GM23338 (cell line): ENCODE measurements at regions not wholly inside any gene's neighbourhood (a gene's known extent, or its start where the extent isn't known, plus 50 kb on each side); places are given as distances from the start of the nearest gene placed in this dataset.

Experiments used
- ATAC-seq: fragments of 200-7000 bp; cut with Tn5 transposase; 3 replicates; pipeline ENCODE4 v1.9.1; 2020
- DNase-seq: peaks from one replicate; pipeline ENCODE4 v3.0.0-alpha.2; 2015; ENCODE audit warnings: low spot score
- H2AFZ ChIP-seq: fragments of 200-600 bp; sonication (generic); 2 replicates; pipeline ENCODE4 v1.8.0; 2016; ENCODE audit warnings: antibody characterized with exemption, mild to moderate bottlenecking, moderate library complexity
- H3F3A ChIP-seq: fragments of 200-600 bp; sonication (generic); replicated peaks from 2 replicates; pipeline ENCODE4 v1.8.0; 2017; ENCODE audit warnings: antibody characterized with exemption, mixed run types, low read depth
- H3K27ac ChIP-seq: fragments of 200-600 bp; sonication (generic); 2 replicates; pipeline ENCODE4 v1.6.1; 2016; ENCODE audit warnings: low read depth
- H3K27me3 ChIP-seq: fragments of 200-600 bp; sonication (generic); 2 replicates; pipeline ENCODE4 v1.8.0; 2016; ENCODE audit warnings: mild to moderate bottlenecking, mixed run types, moderate library complexity; ENCODE audit not compliant: insufficient read depth
- H3K36me3 ChIP-seq: fragments of 200-600 bp; sonication (generic); 2 replicates; pipeline ENCODE4 v1.8.0; 2016; ENCODE audit warnings: mild to moderate bottlenecking; ENCODE audit not compliant: insufficient read depth
- H3K4me1 ChIP-seq: fragments of 200-600 bp; sonication (generic); 2 replicates; pipeline ENCODE4 v1.8.0; 2016; ENCODE audit warnings: mild to moderate bottlenecking, moderate library complexity; ENCODE audit not compliant: insufficient read depth
- H3K4me2 ChIP-seq: fragments of 200-600 bp; sonication (generic); 2 replicates; pipeline ENCODE4 v1.7.1; 2017; ENCODE audit warnings: mixed run types
- H3K4me3 ChIP-seq: fragments of 200-600 bp; sonication (generic); 2 replicates; pipeline ENCODE4 v1.6.1; 2016; ENCODE audit warnings: mixed run types
- H3K79me2 ChIP-seq: fragments of 200-600 bp; sonication (generic); replicated peaks from 2 replicates; pipeline ENCODE4 v1.8.0; 2017; ENCODE audit warnings: mild to moderate bottlenecking; ENCODE audit not compliant: insufficient read depth
- H3K9me2 ChIP-seq: fragments of 200-600 bp; sonication (generic); 2 replicates; pipeline ENCODE4 v1.8.0; 2017; ENCODE audit not compliant: insufficient read depth
- H4K20me1 ChIP-seq: fragments of 200-600 bp; sonication (generic); replicated peaks from 2 replicates; pipeline ENCODE4 v1.8.0; 2017; ENCODE audit warnings: mild to moderate bottlenecking; ENCODE audit not compliant: insufficient read depth
- H3K27ac Mint-ChIP-seq: 2 replicates; pipeline ENCODE4 v1.8.0; 2020; ENCODE audit warnings: inconsistent platforms, mild to moderate bottlenecking, moderate library complexity, mixed read lengths
- H3K27me3 Mint-ChIP-seq: 3 replicates; pipeline ENCODE4 v1.8.0; 2022; ENCODE audit warnings: low read depth, mild to moderate bottlenecking, moderate library complexity, mixed read lengths, inconsistent platforms; ENCODE audit not compliant: insufficient read depth, poor library complexity
- H3K36me3 Mint-ChIP-seq: 3 replicates; pipeline ENCODE4 v1.8.0; 2021; ENCODE audit warnings: low read depth, mild to moderate bottlenecking, inconsistent platforms, moderate library complexity, mixed read lengths
- H3K4me1 Mint-ChIP-seq: 3 replicates; pipeline ENCODE4 v1.8.0; 2020; ENCODE audit warnings: mild to moderate bottlenecking, inconsistent platforms, mixed read lengths
- H3K4me3 Mint-ChIP-seq: 3 replicates; pipeline ENCODE4 v1.8.0; 2021; ENCODE audit warnings: moderate library complexity, mild to moderate bottlenecking, inconsistent platforms, mixed read lengths
- H3K9me3 Mint-ChIP-seq: 3 replicates; pipeline ENCODE4 v1.8.0; 2020; ENCODE audit warnings: moderate library complexity, mild to moderate bottlenecking, inconsistent platforms, mixed read lengths
- CREB1 ChIP-seq: fragments of 250-450 bp; sonication (Bioruptor Pico); IDR thresholded peaks from 2 replicates; pipeline ENCODE4 v1.5.0; 2020; ENCODE audit warnings: low read depth, mild to moderate bottlenecking, moderate library complexity
- CTCF ChIP-seq, 2 experiments: fragments of 200-600 bp in 1 of 2; sonication (generic) in 1 of 2; conservative IDR thresholded peaks; 2 replicates each; pipeline versions ENCODE4 v1.5.1 to v1.6.1; 2016 to 2017; ENCODE audit warnings: antibody characterized with exemption in 2 of 2, low read depth in 2 of 2, mild to moderate bottlenecking in 2 of 2, moderate library complexity in 1 of 2
- ETS1 ChIP-seq: IDR thresholded peaks from 2 replicates; pipeline ENCODE4 v1.6.1; 2016; ENCODE audit warnings: antibody characterized with exemption
- EZH2 ChIP-seq: fragments of 200-600 bp; sonication (generic); IDR thresholded peaks from one replicate; pipeline ENCODE4 v1.8.0; 2017; ENCODE audit warnings: antibody characterized with exemption, mild to moderate bottlenecking, low read depth; ENCODE audit not compliant: unreplicated experiment
- JUNB ChIP-seq: IDR thresholded peaks from one replicate; pipeline ENCODE4 v1.6.1; 2016; ENCODE audit warnings: antibody characterized with exemption; ENCODE audit not compliant: unreplicated experiment
- NANOG ChIP-seq: IDR thresholded peaks from 2 replicates; pipeline ENCODE4 v1.6.1; 2016; ENCODE audit warnings: antibody characterized with exemption, borderline replicate concordance
- POLR2AphosphoS5 ChIP-seq: IDR thresholded peaks from 2 replicates; pipeline ENCODE4 v1.6.1; 2016; ENCODE audit warnings: antibody characterized with exemption, low read depth
- REST ChIP-seq: IDR thresholded peaks from one replicate; pipeline ENCODE4 v1.6.1; 2018; ENCODE audit warnings: antibody characterized with exemption; ENCODE audit not compliant: unreplicated experiment
- STAT1 ChIP-seq: IDR thresholded peaks from one replicate; pipeline ENCODE4 v1.6.1; 2016; ENCODE audit warnings: antibody characterized with exemption; ENCODE audit not compliant: unreplicated experiment
- ZNF114 ChIP-seq: fragments of 250-450 bp; sonication (Bioruptor Pico); IDR thresholded peaks from 2 replicates; pipeline ENCODE4 v1.5.0; 2020; ENCODE audit warnings: mild to moderate bottlenecking, moderate library complexity
- ZNF331 ChIP-seq: fragments of 250-450 bp; sonication (Bioruptor Pico); IDR thresholded peaks from 2 replicates; pipeline ENCODE4 v1.5.0; 2020; ENCODE audit warnings: low read depth, mild to moderate bottlenecking, moderate library complexity

GRCh38 chr20:56690531-56691175 lies 61.5 kb downstream of the TFAP2C start:
- Histone ChIP-seq H3F3A (no peaks in the 10 kb centered on the region), H2AFZ (peak overlapping the region; percentile 56; the same call in 1 of the 2 replicates), H4K20me1 (no peaks in the 10 kb centered on the region), H3K27ac (no peak overlapping the region), H3K27me3 (no peaks in the 10 kb centered on the region), H3K79me2 (no peaks in the 10 kb centered on the region), H3K4me1 (peaks cover 22% of the 10 kb centered on the region; the same call in 1 of the 2 replicates), H3K9me2 (no peaks in the 10 kb centered on the region), H3K4me2 (no peak overlapping the region), H3K36me3 (no peaks in the 10 kb centered on the region), H3K4me3 (no peak overlapping the region)
- DNase-seq: no peak
- H3K27ac Mint-ChIP-seq: no peak overlapping the region
- peaks cover 25% of the 10 kb centered on the region for H3K4me1 Mint-ChIP-seq
- no peaks in the 10 kb centered on the region for H3K36me3 Mint-ChIP-seq
- TF ChIP-seq ZNF114 (CRISPR knock-in tag) (no peak), POLR2AphosphoS5 (no peak), STAT1 (no peak), ZNF331 (CRISPR knock-in tag) (no peak), JUNB (peak; percentile 76), CREB1 (CRISPR knock-in tag) (no peak), ETS1 (no peak)
- peaks cover 9% of the 10 kb centered on the region for H3K27me3 Mint-ChIP-seq
- no peak overlapping the region for H3K4me3 Mint-ChIP-seq
- no peaks in the 10 kb centered on the region for H3K9me3 Mint-ChIP-seq
- no peak; the same call in 2 of the 3 replicates for ATAC-seq

- H3K27ac Mint-ChIP-seq: no peak overlapping the region
- H3K36me3 Mint-ChIP-seq: no peaks in the 10 kb centered on the region
- H3K36me3 ChIP-seq: no peaks in the 10 kb centered on the region
- H3K4me3 Mint-ChIP-seq: no peak overlapping the region
- DNase-seq: no peak
- H3K4me1 Mint-ChIP-seq: peaks cover 25% of the 10 kb centered on the region
- H3K9me2 ChIP-seq: no peaks in the 10 kb centered on the region
- no peaks in the 10 kb centered on the region for H3K9me3 Mint-ChIP-seq
- no peak overlapping the region; the same call in 1 of the 2 replicates for H2AFZ ChIP-seq
- no peaks in the 10 kb centered on the region for H3K27me3 ChIP-seq
- H3K4me3 ChIP-seq: no peak overlapping the region
- H3K79me2 ChIP-seq: no peaks in the 10 kb centered on the region
- ATAC-seq: no peak
- no peak overlapping the region for H3K4me2 ChIP-seq
- H3K27ac ChIP-seq: no peak overlapping the region
- peaks cover 22% of the 10 kb centered on the region; the same call in 1 of the 2 replicates for H3K4me1 ChIP-seq
- no peaks in the 10 kb centered on the region for H4K20me1 ChIP-seq
- no peaks in the 10 kb centered on the region for H3F3A ChIP-seq
- H3K27me3 Mint-ChIP-seq: peaks cover 9% of the 10 kb centered on the region
- TF ChIP-seq STAT1 (no peak), CTCF (conservative IDR thresholded peaks at IDR 0.05; ENCODE audit: low read depth in 2 of 2) (no peak), EZH2 (no peak), NANOG (no peak), CREB1 (CRISPR knock-in tag) (no peak), REST (no peak), ETS1 (no peak), JUNB (no peak)
These were observed 62.4 kb downstream of the TFAP2C start for GRCh38 chr20:56691325-56691998.
